A549 (cell line): ENCODE measurements at regions not wholly inside any gene's neighbourhood (a gene's known extent, or its start where the extent isn't known, plus 50 kb on each side); places are given as distances from the start of the nearest gene placed in this dataset.

Experiments
- ATAC-seq, 2 experiments: fragments of 200-7000 bp in 1 of 2; fragments of >200 bp in 1 of 2; cut with Nextera tagmentation in 1 of 2; cut with Tn5 transposase in 1 of 2; 3 replicates each; pipeline versions ENCODE4 v1.8.0 to v1.9.1; 2018 to 2020; ENCODE audit warnings: mild to moderate bottlenecking in 1 of 2, moderate library complexity in 1 of 2
- CTCF ChIA-PET: fragments of 300-600 bp; sonication (Branson Sonifier 250); formaldehyde crosslinking; extraction: SDS; loops from one replicate; lab custom pipeline; 2021; ENCODE audit warnings: antibody characterized with exemption, inconsistent platforms; lab: Yijun Ruan, JAX
- POLR2A ChIA-PET: fragments of 350-600 bp; formaldehyde crosslinking; extraction: SDS; loops from one replicate; lab custom pipeline; 2021; ENCODE audit warnings: antibody characterized with exemption, inconsistent platforms; lab: Yijun Ruan, JAX
- DNase-seq, 2 experiments: peaks; one replicate each; pipeline versions ENCODE4 v3.0.0 to v3.0.0-alpha.2; 2011 to 2016; ENCODE audit warnings: low read depth in 1 of 2, low spot score in 1 of 2
- FAIRE-seq: peaks from 2 replicates; lab custom pipeline; 2011; peaks lifted over from hg19 to GRCh38; lab: Jason Lieb, UNC
- H3K27ac ChIP-seq, 2 experiments: fragments of >200 bp; sonication (Bioruptor Twin); formaldehyde crosslinking; 3 replicates each; pipeline ENCODE4 v1.5.1; 2016 to 2017
- H3K4me1 ChIP-seq: fragments of >200 bp; sonication (Bioruptor Twin); formaldehyde crosslinking; 3 replicates; pipeline ENCODE4 v1.6.1; 2016
- H3K4me2 ChIP-seq: fragments of >200 bp; sonication (Bioruptor Twin); formaldehyde crosslinking; 3 replicates; pipeline ENCODE4 v1.6.1; 2016
- H3K4me3 ChIP-seq: fragments of >200 bp; sonication (Bioruptor Twin); formaldehyde crosslinking; 3 replicates; pipeline ENCODE4 v1.5.1; 2016
- H3K9me3 ChIP-seq: fragments of >200 bp; sonication (Bioruptor Twin); formaldehyde crosslinking; 3 replicates; pipeline ENCODE4 v1.6.1; 2016
- ATOH8 ChIP-seq: fragments of 250-450 bp; sonication (Bioruptor Pico); IDR thresholded peaks from 2 replicates; pipeline ENCODE4 v1.5.0; 2020; ENCODE audit warnings: low read depth, mild to moderate bottlenecking, moderate library complexity
- CBX8 ChIP-seq: fragments of 200-600 bp; sonication (generic); IDR thresholded peaks from 2 replicates; pipeline ENCODE4 v1.6.1; 2016
- CHD4 ChIP-seq: fragments of 200-600 bp; sonication (generic); IDR thresholded peaks from 2 replicates; pipeline ENCODE4 v1.6.1; 2016; ENCODE audit warnings: antibody characterized with exemption, mild to moderate bottlenecking, borderline replicate concordance
- EHMT2 ChIP-seq: fragments of 200-600 bp; sonication (generic); IDR thresholded peaks from 2 replicates; pipeline ENCODE4 v1.6.1; 2016; ENCODE audit warnings: antibody characterized with exemption, low read depth, mild to moderate bottlenecking, moderate library complexity
- ESRRA ChIP-seq: fragments of 150-350 bp; IDR thresholded peaks from 2 replicates; pipeline ENCODE4 v1.6.1; 2014; ENCODE audit warnings: mild to moderate bottlenecking, low read length, borderline replicate concordance
- FOSL2 ChIP-seq, 2 experiments: fragments of 450-650 bp in 1 of 2; fragments of >200 bp in 1 of 2; sonication (Bioruptor Twin) in 1 of 2; formaldehyde crosslinking; IDR thresholded peaks; 2 replicates each; pipeline versions ENCODE4 v1.5.0 to v1.6.1; 2016 to 2020; ENCODE audit warnings: mild to moderate bottlenecking in 1 of 2, moderate library complexity in 1 of 2
- GATA3 ChIP-seq: IDR thresholded peaks from 2 replicates; pipeline ENCODE4 v1.6.1; 2012; ENCODE audit warnings: borderline replicate concordance
- HDAC2 ChIP-seq: fragments of 200-600 bp; sonication (generic); IDR thresholded peaks from 2 replicates; pipeline ENCODE4 v1.6.1; 2016
- HMGXB4 ChIP-seq: fragments of 250-450 bp; sonication (Bioruptor Pico); IDR thresholded peaks from 2 replicates; pipeline ENCODE4 v1.5.0; 2021; ENCODE audit warnings: mild to moderate bottlenecking, moderate library complexity, borderline replicate concordance
- JUN ChIP-seq, 2 experiments: fragments of >200 bp; sonication (Bioruptor Twin); formaldehyde crosslinking; IDR thresholded peaks; 2 replicates in 1 of 2; 3 replicates in 1 of 2; pipeline ENCODE4 v1.6.1; 2016 to 2017
- JUNB ChIP-seq: fragments of >200 bp; sonication (Bioruptor Twin); formaldehyde crosslinking; IDR thresholded peaks from 2 replicates; pipeline ENCODE4 v1.6.1; 2016
- KDM5A ChIP-seq: fragments of 200-600 bp; sonication (generic); IDR thresholded peaks from 2 replicates; pipeline ENCODE4 v1.6.1; 2016; ENCODE audit warnings: antibody characterized with exemption, mild to moderate bottlenecking
- MAFK ChIP-seq: fragments of 450-650 bp; IDR thresholded peaks from 2 replicates; pipeline ENCODE4 v1.6.1; 2014; ENCODE audit not compliant: partially characterized antibody
- MAX ChIP-seq: IDR thresholded peaks from 2 replicates; pipeline ENCODE4 v1.6.1; 2012
- MAZ ChIP-seq: fragments of 150-350 bp; IDR thresholded peaks from 2 replicates; pipeline ENCODE4 v1.6.1; 2014; ENCODE audit warnings: antibody characterized with exemption, low read depth, low read length, borderline replicate concordance
- NFE2L2 ChIP-seq: fragments of 150-350 bp; conservative IDR thresholded peaks from 2 replicates; pipeline ENCODE4 v1.6.1; 2014; ENCODE audit warnings: low read length
- NPAS2 ChIP-seq: fragments of 250-450 bp; sonication (Bioruptor Pico); IDR thresholded peaks from 2 replicates; pipeline ENCODE4 v1.8.0; 2022; ENCODE audit warnings: mild to moderate bottlenecking, moderate library complexity, borderline replicate concordance
- NR3C1 ChIP-seq: fragments of >200 bp; sonication (Bioruptor Twin); formaldehyde crosslinking; IDR thresholded peaks from 3 replicates; pipeline ENCODE4 v1.6.1; 2017
- PHF8 ChIP-seq: fragments of 200-600 bp; sonication (generic); IDR thresholded peaks from 2 replicates; pipeline ENCODE4 v1.6.1; 2016; ENCODE audit warnings: low read depth, mild to moderate bottlenecking, antibody characterized with exemption, moderate library complexity, borderline replicate concordance
- RCOR1 ChIP-seq: fragments of 150-350 bp; IDR thresholded peaks from 2 replicates; pipeline ENCODE4 v1.6.1; 2014; ENCODE audit warnings: antibody characterized with exemption, low read length, low read depth
- RFX5 ChIP-seq: fragments of 450-650 bp; IDR thresholded peaks from 2 replicates; pipeline ENCODE4 v1.7.1; 2014; ENCODE audit warnings: antibody characterized with exemption, mild to moderate bottlenecking, moderate library complexity
- SMC3 ChIP-seq: fragments of >200 bp; sonication (Bioruptor Twin); formaldehyde crosslinking; IDR thresholded peaks from 3 replicates; pipeline ENCODE4 v1.6.1; 2018; ENCODE audit warnings: inconsistent platforms
- TP53 ChIP-seq: fragments of 250-450 bp; sonication (Bioruptor Pico); IDR thresholded peaks from 2 replicates; pipeline ENCODE4 v1.5.0; 2021; ENCODE audit warnings: mild to moderate bottlenecking, moderate library complexity
- ZNF302 ChIP-seq: fragments of 250-450 bp; sonication (Bioruptor Pico); IDR thresholded peaks from 2 replicates; pipeline ENCODE4 v1.9.0; 2021; ENCODE audit warnings: inconsistent platforms, mild to moderate bottlenecking, moderate library complexity
- WGBS: methylation state at CpG from one replicate; pipeline ENCODE4 v1.1.6; 2017; ENCODE audit errors: missing lambda C conversion rate; 5-methylcytosine and 5-hydroxymethylcytosine counted together

- H3K4me2 ChIP-seq = no peak overlapping the region
- ATAC-seq (no peak), DNase-seq (no peak), FAIRE-seq (no peak)
- ChIA-PET CTCF (no interaction called here), POLR2A (no interaction called here)
- WGBS = 30% methylated on average over 4 of the region's 4 CpGs
- H3K27ac ChIP-seq = no peak overlapping the region
- H3K4me3 ChIP-seq = no peak overlapping the region
- no peaks in the 10 kb centered on the region for H3K4me1 ChIP-seq
- H3K9me3 ChIP-seq = no peaks in the 10 kb centered on the region
- TF ChIP-seq RFX5 (no peak), PHF8 (no peak), HMGXB4 (CRISPR knock-in tag) (no peak), ZNF302 (no peak), MAX (no peak), MAFK (no peak), EHMT2 (no peak), SMC3 (no peak), GATA3 (no peak), CHD4 (no peak)
Measured at GRCh38 chr4:60934566-60935295, 265.4 kb upstream of the ADGRL3 start.

GRCh38 chr4:60938181-60938580 lies 261.9 kb upstream of the ADGRL3 start:
- 5% methylated on average over 1 of the region's 1 CpG for WGBS
- Histone ChIP-seq H3K27ac (no peak overlapping the region), H3K4me3 (no peak overlapping the region), H3K9me3 (no peaks in the 10 kb centered on the region), H3K4me1 (no peaks in the 10 kb centered on the region), H3K4me2 (no peak overlapping the region)
- TF ChIP-seq GATA3 (no peak), FOSL2 (IDR thresholded peaks at IDR 0.05) (no peak), FOSL2 (CRISPR knock-in tag; IDR thresholded peaks at IDR 0.05) (no peak), CBX8 (no peak), KDM5A (no peak), RCOR1 (no peak)
- ChIA-PET CTCF (no interaction called here), POLR2A (no interaction called here)
- FAIRE-seq (no peak), DNase-seq (no peak), ATAC-seq (no peak)

- TF ChIP-seq JUN (IDR thresholded peaks at IDR 0.05) (no peak), JUNB (no peak), NR3C1 (no peak), ESRRA (no peak), HDAC2 (no peak), TP53 (CRISPR knock-in tag) (no peak), NFE2L2 (no peak), MAZ (no peak), NPAS2 (CRISPR knock-in tag) (no peak), ATOH8 (CRISPR knock-in tag) (no peak)
- TF ChIP-seq, all 56 proteins: peak for 0
- Histone ChIP-seq H3K4me1 (no peaks in the 10 kb centered on the region), H3K9me3 (no peaks in the 10 kb centered on the region), H3K27ac (no peak overlapping the region), H3K4me2 (no peak overlapping the region), H3K4me3 (no peak overlapping the region)
- DNase-seq = no peak
- no peak for FAIRE-seq
- CTCF ChIA-PET = no interaction called here
- no peak for ATAC-seq
- POLR2A ChIA-PET = no interaction called here
Measured at GRCh38 chr4:60938621-60939020, 261.5 kb upstream of the ADGRL3 start.
